ENCODE measurements at regions not wholly inside any gene's neighbourhood (a gene's known extent, or its start where the extent isn't known, plus 50 kb on each side); places are given as distances from the start of the nearest gene placed in this dataset.

GRCh38 chr12:59075141-59075540 lies 154.8 kb upstream of the LRIG3 start:
- TF ChIP-seq CTCF (IDR thresholded peaks at IDR 0.05; ENCODE audit: unreplicated experiment): no peak
- DNase-seq: no peak
- Mint-ChIP-seq H3K4me3 (ENCODE audit: low read depth, unreplicated experiment) (peak overlapping the region; percentile 58), H3K27ac (ENCODE audit: unreplicated experiment) (peak overlapping the region; percentile 91), H3K36me3 (ENCODE audit: insufficient read depth, unreplicated experiment) (peaks cover 52% of the 10 kb centered on the region), H3K9me3 (ENCODE audit: low read depth, unreplicated experiment) (no peaks in the 10 kb centered on the region), H3K4me1 (ENCODE audit: low read depth, unreplicated experiment) (peaks cover 87% of the 10 kb centered on the region), H3K27me3 (ENCODE audit: unreplicated experiment) (no peaks in the 10 kb centered on the region)
- intact Hi-C loops (cut with micrococcal nuclease; ENCODE audit: unreplicated experiment): loop anchor here (5.0 kb wide), 1 partner anchor 143 kb away; no protein-coding TSS in a partner anchor
- no TSS peak for BruUV-seq (replicated peaks)
- CTCF ChIA-PET: interaction anchor here (0.7 to 1.7 kb wide), 8 partner anchors 8 to 164 kb away, joined by 3 to 13 read pairs (median 4); no protein-coding TSS in a partner anchor

DNA sequence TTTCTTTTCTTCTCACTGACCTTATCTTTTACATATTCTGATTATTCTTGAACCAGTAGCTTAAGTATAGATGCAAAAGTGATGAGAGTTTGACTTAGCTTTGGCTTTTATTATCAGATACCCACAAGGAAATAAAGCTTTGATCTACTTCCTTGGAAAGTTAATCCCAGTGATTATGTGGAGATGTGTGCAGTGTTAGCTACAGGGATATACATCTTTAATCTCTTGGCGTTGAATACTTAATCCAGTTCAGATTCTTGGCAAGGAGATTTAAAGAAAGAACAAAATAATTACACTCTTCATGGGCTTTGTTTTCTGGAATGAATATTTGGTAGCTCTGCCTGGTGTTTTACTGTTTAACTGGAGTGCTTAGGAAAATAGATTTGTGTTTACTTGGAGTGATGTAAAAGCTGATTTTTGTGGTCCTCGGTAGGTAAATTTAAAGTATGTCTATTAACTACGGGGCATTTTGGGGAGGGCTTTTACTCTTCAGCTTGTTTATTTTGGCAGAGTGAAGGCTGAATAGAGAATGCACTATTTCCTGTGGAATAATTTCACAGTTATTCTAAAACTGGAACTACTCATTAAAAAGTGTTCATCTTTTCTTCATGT lies 150.1 kb upstream of the LRIG3 start:
- TF ChIP-seq CTCF (IDR thresholded peaks at IDR 0.05; ENCODE audit: unreplicated experiment): no peak
- CTCF ChIA-PET: interaction anchor here (0.7 to 5.4 kb wide), 7 partner anchors 9 to 139 kb away, joined by 3 to 61 read pairs (median 4); no protein-coding TSS in a partner anchor
- Mint-ChIP-seq H3K4me3 (ENCODE audit: low read depth, unreplicated experiment) (peak overlapping the region; percentile 55), H3K27ac (ENCODE audit: unreplicated experiment) (peak overlapping the region; percentile 91), H3K4me1 (ENCODE audit: low read depth, unreplicated experiment) (peaks cover 78% of the 10 kb centered on the region), H3K27me3 (ENCODE audit: unreplicated experiment) (no peaks in the 10 kb centered on the region), H3K9me3 (ENCODE audit: low read depth, unreplicated experiment) (no peaks in the 10 kb centered on the region), H3K36me3 (ENCODE audit: insufficient read depth, unreplicated experiment) (peaks cover 39% of the 10 kb centered on the region)
- intact Hi-C loops (cut with micrococcal nuclease; ENCODE audit: unreplicated experiment): no loop called here
- no TSS peak for BruUV-seq (replicated peaks)
- DNase-seq: no peak

DNA sequence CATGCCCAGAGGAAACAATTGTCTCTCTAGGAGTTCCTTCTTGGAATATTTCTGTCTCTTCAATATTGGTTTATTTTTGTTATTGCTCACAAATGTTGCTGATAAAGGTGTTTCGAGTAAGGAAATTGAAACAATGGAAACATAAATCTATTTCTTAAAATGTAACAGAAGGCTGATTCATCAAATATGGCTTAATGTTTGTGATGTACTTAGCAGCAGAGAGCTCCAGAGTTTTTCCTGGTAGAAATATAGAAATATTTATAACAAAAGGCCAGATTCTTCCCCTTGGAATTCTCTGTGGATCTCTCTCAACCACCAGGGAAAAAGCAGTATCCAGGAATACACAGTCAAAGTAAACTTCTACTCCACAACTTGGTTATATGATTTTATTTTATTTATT lies 149.2 kb upstream of the LRIG3 start:
- no peak for DNase-seq
- no peak for TF ChIP-seq CTCF (IDR thresholded peaks at IDR 0.05; ENCODE audit: unreplicated experiment)
- H3K36me3 Mint-ChIP-seq (ENCODE audit: insufficient read depth, unreplicated experiment): peaks cover 30% of the 10 kb centered on the region
- H3K27me3 Mint-ChIP-seq (ENCODE audit: unreplicated experiment): no peaks in the 10 kb centered on the region
- no peaks in the 10 kb centered on the region for H3K9me3 Mint-ChIP-seq (ENCODE audit: low read depth, unreplicated experiment)
- H3K27ac Mint-ChIP-seq (ENCODE audit: unreplicated experiment): peak overlapping the region; percentile 91
- CTCF ChIA-PET: interaction anchor here (0.7 to 5.4 kb wide), 6 partner anchors 8 to 569 kb away, joined by 3 to 61 read pairs (median 10); no protein-coding TSS in a partner anchor
- intact Hi-C loops (cut with micrococcal nuclease; ENCODE audit: unreplicated experiment): loop anchor here (5.0 kb wide), 1 partner anchor 1002 kb away; no protein-coding TSS in a partner anchor
- no TSS peak for BruUV-seq (replicated peaks)
- peaks cover 69% of the 10 kb centered on the region for H3K4me1 Mint-ChIP-seq (ENCODE audit: low read depth, unreplicated experiment)
- H3K4me3 Mint-ChIP-seq (ENCODE audit: low read depth, unreplicated experiment): no peak overlapping the region

DNA sequence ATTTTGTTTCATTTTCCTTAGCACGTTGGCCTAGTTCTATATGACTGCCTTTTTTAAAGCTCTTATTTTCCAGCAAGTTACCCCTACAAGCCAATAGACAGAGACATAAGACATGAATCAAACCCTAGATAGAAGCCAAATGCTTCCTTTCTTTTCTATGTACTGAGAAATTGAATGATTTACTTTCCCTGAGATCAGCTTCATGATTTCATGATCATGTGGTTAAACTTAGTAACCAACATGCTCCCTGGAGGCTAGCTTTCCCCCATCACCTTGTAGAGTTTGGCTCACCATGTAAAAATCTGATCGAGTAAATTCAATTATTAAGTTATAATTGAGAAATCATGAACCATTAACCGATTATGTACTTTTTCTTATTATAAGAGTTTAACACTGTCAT lies 148.1 kb upstream of the LRIG3 start:
- TF ChIP-seq CTCF (IDR thresholded peaks at IDR 0.05; ENCODE audit: unreplicated experiment): no peak
- intact Hi-C loops (cut with micrococcal nuclease; ENCODE audit: unreplicated experiment): loop anchor here (5.0 kb wide), 1 partner anchor 1001 kb away; no protein-coding TSS in a partner anchor
- BruUV-seq (replicated peaks): no TSS peak
- Mint-ChIP-seq H3K27ac (ENCODE audit: unreplicated experiment) (peak overlapping the region; percentile 91), H3K4me1 (ENCODE audit: low read depth, unreplicated experiment) (peaks cover 64% of the 10 kb centered on the region), H3K36me3 (ENCODE audit: insufficient read depth, unreplicated experiment) (peaks cover 30% of the 10 kb centered on the region), H3K27me3 (ENCODE audit: unreplicated experiment) (no peaks in the 10 kb centered on the region), H3K9me3 (ENCODE audit: low read depth, unreplicated experiment) (no peaks in the 10 kb centered on the region), H3K4me3 (ENCODE audit: low read depth, unreplicated experiment) (peak overlapping the region; percentile 33)
- CTCF ChIA-PET: interaction anchor here (0.5 to 5.4 kb wide), 11 partner anchors 9 to 1223 kb away, joined by 3 to 61 read pairs (median 4); no protein-coding TSS in a partner anchor
- no peak for DNase-seq

Data from Calu3 (cell line).